ENCODE measurements at regions not wholly inside any gene's neighbourhood (a gene's known extent, or its start where the extent isn't known, plus 50 kb on each side); places are given as distances from the start of the nearest gene placed in this dataset.

DNA sequence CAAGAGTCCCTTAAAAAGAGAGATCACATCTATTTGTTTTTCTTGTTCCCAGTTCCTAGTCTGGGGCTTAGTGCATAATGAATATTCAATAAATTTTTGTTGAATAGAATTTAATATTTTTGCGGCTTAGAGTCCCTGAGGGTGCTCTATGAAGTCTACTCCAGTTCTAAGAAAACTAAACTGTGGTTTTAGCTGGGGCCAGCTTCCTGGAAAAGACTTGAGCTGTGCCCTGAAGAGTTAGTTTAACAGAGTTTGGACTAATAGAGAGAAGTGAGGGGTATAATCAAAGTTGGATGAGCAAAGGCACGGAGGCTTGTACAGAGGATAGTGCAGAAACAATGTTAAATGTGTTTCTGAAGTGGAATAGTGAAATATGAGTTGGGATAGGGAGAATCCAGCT, 168.9 kb downstream of the FASLG start:
- H3K9me1 ChIP-seq (ENCODE audit: control insufficient read depth, extremely low read depth, insufficient read depth, low read length) = no peaks in the 10 kb centered on the region
- H3K4me3 ChIP-seq (ENCODE audit: control insufficient read depth in 2 of 3, extremely low read depth in 1 of 3, insufficient read depth in 2 of 3, low read depth in 1 of 3, low read length in 3 of 3) = no peak overlapping the region
- H3K9me3 ChIP-seq (ENCODE audit: control insufficient read depth, low read depth, low read length) = no peaks in the 10 kb centered on the region
- H2AFZ ChIP-seq (ENCODE audit: control insufficient read depth, low read length) = no peak overlapping the region
- TF ChIP-seq EZH2 (IDR thresholded peaks at IDR 0.05; ENCODE audit: low read length) = no peak
- TF ChIP-seq, protein P1, sequence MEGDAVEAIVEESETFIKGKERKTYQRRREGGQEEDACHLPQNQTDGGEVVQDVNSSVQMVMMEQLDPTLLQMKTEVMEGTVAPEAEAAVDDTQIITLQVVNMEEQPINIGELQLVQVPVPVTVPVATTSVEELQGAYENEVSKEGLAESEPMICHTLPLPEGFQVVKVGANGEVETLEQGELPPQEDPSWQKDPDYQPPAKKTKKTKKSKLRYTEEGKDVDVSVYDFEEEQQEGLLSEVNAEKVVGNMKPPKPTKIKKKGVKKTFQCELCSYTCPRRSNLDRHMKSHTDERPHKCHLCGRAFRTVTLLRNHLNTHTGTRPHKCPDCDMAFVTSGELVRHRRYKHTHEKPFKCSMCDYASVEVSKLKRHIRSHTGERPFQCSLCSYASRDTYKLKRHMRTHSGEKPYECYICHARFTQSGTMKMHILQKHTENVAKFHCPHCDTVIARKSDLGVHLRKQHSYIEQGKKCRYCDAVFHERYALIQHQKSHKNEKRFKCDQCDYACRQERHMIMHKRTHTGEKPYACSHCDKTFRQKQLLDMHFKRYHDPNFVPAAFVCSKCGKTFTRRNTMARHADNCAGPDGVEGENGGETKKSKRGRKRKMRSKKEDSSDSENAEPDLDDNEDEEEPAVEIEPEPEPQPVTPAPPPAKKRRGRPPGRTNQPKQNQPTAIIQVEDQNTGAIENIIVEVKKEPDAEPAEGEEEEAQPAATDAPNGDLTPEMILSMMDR (optimal IDR thresholded peaks at IDR 0.05 in 1 of 3, IDR thresholded peaks at IDR 0.05 in 1 of 3, conservative IDR thresholded peaks at IDR 0.05 in 1 of 3; ENCODE audit: extremely low read depth in 1 of 3, insufficient read depth in 2 of 3, low read length in 3 of 3) = no peak
- no peaks in the 10 kb centered on the region for H3K79me2 ChIP-seq (ENCODE audit: control insufficient read depth, insufficient read depth, low read length)
- H3K36me3 ChIP-seq (ENCODE audit: control insufficient read depth in 2 of 2, extremely low read depth in 1 of 2, insufficient read depth in 2 of 2, low read length in 2 of 2) = no peaks in the 10 kb centered on the region
- no peak overlapping the region for H3K9ac ChIP-seq (ENCODE audit: control insufficient read depth, extremely low read depth, insufficient read depth, low read length)
- H3K4me1 ChIP-seq (ENCODE audit: control insufficient read depth, extremely low read depth, insufficient read depth, low read length) = peaks cover 5% of the 10 kb centered on the region
- H3K27ac ChIP-seq (ENCODE audit: control insufficient read depth, insufficient read depth, low read length) = no peak overlapping the region
- no peak for FAIRE-seq
- no peaks in the 10 kb centered on the region for H3K27me3 ChIP-seq (ENCODE audit: control insufficient read depth, extremely low read depth, insufficient read depth, low read length)
- dilution Hi-C loops (cut with MboI; ENCODE audit: extremely low pct_ligation_motif_present, low sequenced_read_pairs) = no loop called here
- no peaks in the 10 kb centered on the region for H4K20me1 ChIP-seq (ENCODE audit: control insufficient read depth, extremely low read depth, insufficient read depth, low read length)
- no peak for DNase-seq (ENCODE audit: low read depth, low spot score)
- H3K4me2 ChIP-seq (ENCODE audit: control insufficient read depth, extremely low read depth, insufficient read depth, low read depth, low read length) = no peak overlapping the region

DNA sequence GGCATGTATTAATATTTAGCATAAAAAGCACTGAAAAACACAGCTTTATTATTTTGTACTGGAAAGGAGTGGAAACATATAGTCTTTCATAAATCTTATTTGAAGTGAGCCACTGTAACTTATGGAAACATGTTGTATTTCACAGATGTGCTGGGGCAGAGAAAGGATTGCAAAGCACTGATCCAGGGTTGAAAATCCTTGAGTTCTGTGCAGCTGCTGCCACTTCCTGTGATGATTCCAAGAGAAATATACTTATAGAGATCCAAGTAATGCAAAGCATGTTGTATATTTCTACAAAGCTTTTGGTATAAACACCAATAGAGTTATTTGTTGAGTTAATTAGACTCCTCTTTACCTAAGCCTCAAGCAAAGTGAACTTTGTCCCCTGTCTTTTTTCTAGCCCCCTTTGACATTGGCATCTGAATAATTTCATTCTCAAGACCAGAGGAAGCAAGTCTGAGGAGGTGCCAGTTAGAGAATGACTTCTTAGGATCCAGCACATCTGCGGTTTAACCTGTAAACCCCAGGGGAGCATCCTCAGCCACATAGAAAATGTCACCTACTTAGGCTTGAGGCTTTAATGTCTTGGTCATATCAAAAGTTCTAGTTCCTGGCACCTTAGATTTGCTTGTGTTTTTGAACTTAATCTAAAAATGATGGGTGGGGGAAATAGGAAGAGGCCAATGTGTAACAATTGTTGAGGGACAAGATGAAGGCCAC, 173.3 kb downstream of the FASLG start:
- DNase-seq (ENCODE audit: low read depth, low spot score) = no peak
- no peak for FAIRE-seq
- Histone ChIP-seq H4K20me1 (ENCODE audit: control insufficient read depth, extremely low read depth, insufficient read depth, low read length) (no peaks in the 10 kb centered on the region), H3K9me3 (ENCODE audit: control insufficient read depth, low read depth, low read length) (no peaks in the 10 kb centered on the region), H3K27me3 (ENCODE audit: control insufficient read depth, extremely low read depth, insufficient read depth, low read length) (no peaks in the 10 kb centered on the region), H3K4me2 (ENCODE audit: control insufficient read depth, extremely low read depth, insufficient read depth, low read depth, low read length) (no peak overlapping the region), H3K79me2 (ENCODE audit: control insufficient read depth, insufficient read depth, low read length) (no peaks in the 10 kb centered on the region), H3K27ac (ENCODE audit: control insufficient read depth, insufficient read depth, low read length) (no peak overlapping the region), H3K9ac (ENCODE audit: control insufficient read depth, extremely low read depth, insufficient read depth, low read length) (no peak overlapping the region), H2AFZ (ENCODE audit: control insufficient read depth, low read length) (no peak overlapping the region), H3K36me3 (ENCODE audit: control insufficient read depth in 2 of 2, extremely low read depth in 1 of 2, insufficient read depth in 2 of 2, low read length in 2 of 2) (no peaks in the 10 kb centered on the region), H3K9me1 (ENCODE audit: control insufficient read depth, extremely low read depth, insufficient read depth, low read length) (no peaks in the 10 kb centered on the region), H3K4me3 (ENCODE audit: control insufficient read depth in 2 of 3, extremely low read depth in 1 of 3, insufficient read depth in 2 of 3, low read depth in 1 of 3, low read length in 3 of 3) (no peak overlapping the region), H3K4me1 (ENCODE audit: control insufficient read depth, extremely low read depth, insufficient read depth, low read length) (peaks cover 2% of the 10 kb centered on the region)
- dilution Hi-C loops (cut with MboI; ENCODE audit: extremely low pct_ligation_motif_present, low sequenced_read_pairs) = loop anchor here (5.0 kb wide), 1 partner anchor 80 kb away; no protein-coding TSS in a partner anchor
- TF ChIP-seq EZH2 (IDR thresholded peaks at IDR 0.05; ENCODE audit: low read length) = no peak
- TF ChIP-seq, protein P1 (optimal IDR thresholded peaks at IDR 0.05 in 1 of 3, IDR thresholded peaks at IDR 0.05 in 1 of 3, conservative IDR thresholded peaks at IDR 0.05 in 1 of 3; ENCODE audit: extremely low read depth in 1 of 3, insufficient read depth in 2 of 3, low read length in 3 of 3) = no peak
